H1 (cell line): ENCODE measurements at regions not wholly inside any gene's neighbourhood (a gene's known extent, or its start where the extent isn't known, plus 50 kb on each side); places are given as distances from the start of the nearest gene placed in this dataset.

Source experiments
- ASH2L ChIP-seq: fragments of 200-600, 300-600 bp; sonication (generic); IDR thresholded peaks from one replicate; pipeline ENCODE4 v1.7.1; 2017; ENCODE audit warnings: low read length
- EP300 ChIP-seq, 2 experiments: IDR thresholded peaks; 1 replicate in 1 of 2; 2 replicates in 1 of 2; pipeline ENCODE4 v1.6.1; 2011 to 2012; ENCODE audit warnings: low read depth in 2 of 2, low read length in 2 of 2, mild to moderate bottlenecking in 2 of 2, borderline replicate concordance in 1 of 2, inconsistent platforms in 1 of 2, moderate library complexity in 1 of 2
- JUN ChIP-seq: IDR thresholded peaks from 2 replicates; pipeline ENCODE4 v1.6.1; 2011; ENCODE audit warnings: low read depth, mild to moderate bottlenecking, improper control_type of control experiment, low read length
- KDM1A ChIP-seq: fragments of 200-600, 300-600 bp; sonication (generic); IDR thresholded peaks from 2 replicates; pipeline ENCODE4 v1.7.1; 2016; ENCODE audit warnings: mild to moderate bottlenecking, low read length, borderline replicate concordance
- KDM4A ChIP-seq: IDR thresholded peaks from one replicate; pipeline ENCODE4 v1.7.1; 2012; ENCODE audit warnings: low read depth, mild to moderate bottlenecking, moderate library complexity, low read length, inconsistent platforms; ENCODE audit not compliant: severe bottlenecking
- PHF8 ChIP-seq: fragments of 200-600 bp; sonication (generic); conservative IDR thresholded peaks from 2 replicates; pipeline ENCODE4 v1.7.1; 2012; ENCODE audit warnings: low read depth, mild to moderate bottlenecking, inconsistent platforms, low read length, moderate library complexity
- RXRA ChIP-seq: IDR thresholded peaks from 2 replicates; pipeline ENCODE4 v1.6.1; 2011; ENCODE audit warnings: low read depth, mild to moderate bottlenecking, low read length, moderate library complexity; ENCODE audit not compliant: insufficient read depth
- TAF7 ChIP-seq: optimal IDR thresholded peaks from 2 replicates; pipeline ENCODE3; 2011; ENCODE audit warnings: low read depth, mild to moderate bottlenecking, inconsistent platforms, low read length, moderate library complexity, borderline replicate concordance

GRCh38 chr10:64458306-64458705, 937.1 kb downstream of the REEP3 start (continued):
- no peak for TF ChIP-seq KDM1A
- no peak for TF ChIP-seq KDM4A
- no peak for TF ChIP-seq TAF7
- TF ChIP-seq PHF8 = no peak
- TF ChIP-seq EP300 (IDR thresholded peaks at IDR 0.05; ENCODE audit: borderline replicate concordance in 1 of 2, low read depth in 2 of 2, low read length in 2 of 2) = no peak
- no peak for TF ChIP-seq JUN
- no peak for TF ChIP-seq RXRA
- no peak for TF ChIP-seq ASH2L
